ENCODE measurements at regions not wholly inside any gene's neighbourhood (a gene's known extent, or its start where the extent isn't known, plus 50 kb on each side); places are given as distances from the start of the nearest gene placed in this dataset.

DNA sequence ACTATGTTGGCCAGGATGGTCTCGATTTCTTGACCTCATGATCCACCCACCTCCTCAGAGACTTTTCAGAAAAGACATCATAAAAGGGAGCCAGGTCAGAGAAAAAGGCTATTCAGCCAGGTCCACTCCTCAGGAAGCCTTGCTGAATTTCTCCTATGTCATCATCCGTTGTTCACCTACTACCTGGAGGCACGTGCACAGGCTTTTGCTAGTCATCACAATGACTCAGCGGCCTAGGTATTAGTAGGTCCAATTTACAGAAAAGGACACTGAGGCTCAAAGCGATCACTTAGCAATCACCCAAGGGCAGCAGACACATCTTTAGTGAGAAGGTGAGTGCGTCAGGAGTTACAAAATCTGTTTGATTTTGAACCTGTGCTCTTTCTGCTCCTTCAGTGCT, 72.3 kb upstream of the RAD23B start:
- no peak for DNase-seq (ENCODE audit: low read depth in 3 of 3)

GRCh38 chr9:107211284-107211923, 71.7 kb upstream of the RAD23B start:
- DNase-seq (ENCODE audit: low read depth in 3 of 3): no peak

DNA sequence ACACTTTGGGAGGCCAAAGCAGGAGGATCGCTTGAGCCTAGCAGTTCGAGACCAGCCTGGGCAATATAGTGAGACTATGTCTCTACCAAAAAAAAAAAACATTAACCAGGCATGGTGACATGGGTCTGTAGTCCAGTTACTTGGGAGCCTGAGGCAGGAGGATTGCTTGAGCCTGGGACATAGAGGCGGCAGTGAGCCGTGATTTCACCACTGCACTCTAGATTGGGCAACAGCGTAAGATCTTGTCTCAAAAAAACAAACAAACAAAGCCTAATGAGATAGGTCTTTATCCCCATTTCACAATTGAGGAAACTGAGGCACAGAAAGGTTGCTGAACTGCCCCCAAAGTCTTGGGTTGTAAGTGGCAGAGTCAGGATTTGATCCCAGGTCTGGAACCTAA, 70.5 kb upstream of the RAD23B start:
- no peak for DNase-seq (ENCODE audit: low read depth in 3 of 3)

DNA sequence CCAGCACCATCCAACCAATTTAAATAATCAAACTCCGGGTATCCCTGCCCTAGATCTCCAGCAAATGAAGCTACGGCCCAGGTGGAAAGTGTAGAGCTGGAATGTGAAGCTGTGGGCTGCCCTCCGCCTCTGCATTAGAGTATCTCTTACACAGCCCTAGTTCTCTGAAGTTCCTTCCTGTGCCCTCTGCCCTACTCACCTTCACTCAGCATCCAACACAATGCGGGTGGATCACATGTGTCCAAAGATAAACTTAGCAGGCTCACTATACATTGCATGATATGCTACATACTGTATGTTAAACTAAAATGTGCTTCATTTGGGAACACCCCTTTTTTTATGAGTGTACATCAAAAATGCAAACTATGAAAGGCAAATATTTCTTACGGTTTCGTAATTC, 70.0 kb upstream of the RAD23B start:
- DNase-seq (ENCODE audit: low read depth in 3 of 3): no peak

GRCh38 chr9:107213561-107214028, 69.5 kb upstream of the RAD23B start:
- peak; percentile 4 to 7 (median 4) for DNase-seq (ENCODE audit: low read depth in 3 of 3)

- no peak for DNase-seq (ENCODE audit: low read depth in 3 of 3)
Observed at GRCh38 chr9:107214381-107214780, 68.7 kb upstream of the RAD23B start.

GRCh38 chr9:107214915-107215314, 68.2 kb upstream of the RAD23B start:
- no peak for DNase-seq (ENCODE audit: low read depth in 3 of 3)

- DNase-seq (ENCODE audit: low read depth in 3 of 3): no peak
Observed at GRCh38 chr9:107215381-107215780, 67.7 kb upstream of the RAD23B start.

DNA sequence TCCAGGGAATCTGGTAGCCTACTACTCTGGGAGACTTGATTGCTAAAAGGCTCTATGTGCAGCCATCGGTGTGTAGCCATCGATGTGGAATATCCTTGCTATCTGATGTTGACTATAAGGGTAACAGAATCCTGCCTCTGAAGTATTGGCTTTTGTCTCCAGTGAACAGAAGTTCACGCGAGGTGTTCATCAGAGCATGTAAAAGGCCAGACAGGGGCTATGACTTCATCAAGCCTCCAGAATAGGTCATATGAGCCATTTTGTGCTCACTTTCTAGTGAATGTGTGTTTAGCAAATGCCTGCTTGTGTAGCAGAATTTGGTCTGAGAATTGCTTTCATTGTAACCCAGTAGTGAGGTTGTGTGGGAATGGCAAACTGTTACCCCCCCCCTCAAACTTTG, 66.8 kb upstream of the RAD23B start:
- DNase-seq (ENCODE audit: low read depth in 3 of 3): no peak

GRCh38 chr9:107218829-107219485, 64.1 kb upstream of the RAD23B start:
- no peak for DNase-seq (ENCODE audit: low read depth in 3 of 3)

- DNase-seq (ENCODE audit: low read depth in 3 of 3): no peak
Observed at GRCh38 chr9:107219486-107220077, 63.5 kb upstream of the RAD23B start.

DNA sequence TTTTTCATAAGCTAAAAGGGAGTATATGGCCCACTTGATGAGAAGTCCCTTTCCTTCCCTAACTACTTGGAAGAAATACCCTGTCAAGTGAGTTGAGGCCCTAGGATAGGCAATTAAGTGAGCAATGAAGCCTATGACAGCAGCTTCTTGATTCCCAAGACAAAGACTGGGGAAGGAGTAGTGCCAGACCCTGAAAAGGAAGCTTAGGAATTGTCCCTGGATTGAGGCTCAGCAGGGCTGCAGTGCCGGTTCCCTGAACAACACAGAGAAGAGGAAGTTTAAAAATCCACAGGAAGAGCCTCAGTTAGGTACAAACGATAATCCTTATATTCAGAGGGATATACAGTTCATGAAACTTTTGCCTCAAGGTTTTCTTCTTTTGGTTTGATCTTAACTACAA, 61.8 kb upstream of the RAD23B start:
- DNase-seq (ENCODE audit: low read depth in 3 of 3): no peak

GRCh38 chr9:107222020-107222522, 61.0 kb upstream of the RAD23B start:
- no peak for DNase-seq (ENCODE audit: low read depth in 3 of 3)

DNA sequence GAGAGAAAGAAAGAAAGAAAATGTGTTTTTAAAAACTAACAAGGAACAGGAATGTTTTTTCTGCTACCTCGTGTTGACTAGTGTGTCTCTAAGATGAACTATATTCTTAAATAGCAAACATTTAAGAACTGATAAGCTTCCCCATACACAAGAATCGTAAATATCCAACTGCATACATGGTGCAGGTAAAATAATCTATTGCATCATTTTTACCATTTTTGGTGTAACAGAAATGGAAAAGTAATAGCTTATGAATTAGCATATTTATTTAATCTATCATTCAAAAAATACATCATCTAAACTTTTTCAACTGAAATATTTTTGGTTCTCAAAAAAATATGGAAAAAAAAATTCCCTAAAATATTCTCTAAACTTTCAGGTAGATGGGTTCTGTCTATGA, 59.7 kb upstream of the RAD23B start:
- DNase-seq (ENCODE audit: low read depth in 3 of 3): no peak

GRCh38 chr9:107224252-107224651, 58.8 kb upstream of the RAD23B start:
- no peak for DNase-seq (ENCODE audit: low read depth in 3 of 3)

DNA sequence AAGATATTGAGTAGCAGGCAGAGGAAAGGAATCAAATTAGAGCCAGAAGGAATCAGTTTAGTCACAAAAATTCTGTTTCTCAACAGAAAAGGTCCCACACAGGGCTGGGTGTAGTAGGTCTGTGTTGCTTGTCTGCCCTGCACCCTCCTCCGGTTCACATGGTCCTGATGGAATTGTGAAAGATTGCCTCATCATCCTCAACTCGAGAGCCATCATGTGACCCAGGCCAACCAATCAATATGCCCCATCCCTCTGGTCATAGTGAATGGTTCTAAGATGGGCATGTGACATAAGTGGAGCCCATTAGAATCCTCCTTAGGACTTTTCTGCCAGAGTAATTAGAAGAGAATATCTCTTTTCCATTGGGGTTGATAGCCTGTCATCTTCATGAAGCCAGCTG, 56.7 kb upstream of the RAD23B start:
- DNase-seq (ENCODE audit: low read depth in 3 of 3): no peak

GRCh38 chr9:107227774-107228173, 55.3 kb upstream of the RAD23B start:
- DNase-seq (ENCODE audit: low read depth in 3 of 3): no peak

GRCh38 chr9:107228496-107229039, 54.5 kb upstream of the RAD23B start:
- DNase-seq (ENCODE audit: low read depth in 3 of 3): no peak

DNA sequence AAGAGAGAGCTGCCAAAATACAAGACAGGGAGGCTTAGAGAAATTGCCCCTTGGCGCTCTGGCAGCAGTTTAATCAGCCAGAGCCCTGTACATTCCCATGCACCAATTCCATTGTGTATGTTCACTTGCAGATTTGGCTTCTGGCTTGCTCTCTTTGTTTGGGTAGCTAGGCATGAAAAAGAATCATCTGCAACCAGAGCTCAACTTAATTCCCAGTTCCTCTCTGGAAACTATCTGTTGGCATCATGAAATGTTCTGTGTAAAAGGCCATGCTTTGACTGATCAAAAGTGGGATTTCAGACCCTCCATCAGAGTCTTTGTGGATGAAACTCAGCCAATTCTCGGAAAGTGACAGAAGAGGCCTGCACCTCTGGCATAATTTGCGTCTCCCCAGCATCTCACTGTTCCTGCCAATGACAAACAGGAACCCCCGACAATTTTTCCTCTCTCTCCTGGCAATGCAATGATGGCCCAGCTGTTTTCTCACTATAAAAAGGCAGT, 53.8 kb upstream of the RAD23B start:
- no peak for DNase-seq (ENCODE audit: low read depth in 3 of 3)

Data from stimulated activated CD4-positive, alpha-beta T cell treated with anti-CD3 and anti-CD28 coated beads, TNF-alpha, amount 100 ng/mL, for 48 hours (primary cell).